Esophagus squamous epithelium (tissue), 4 donors: ENCODE measurements at regions not wholly inside any gene's neighbourhood (a gene's known extent, or its start where the extent isn't known, plus 50 kb on each side); places are given as distances from the start of the nearest gene placed in this dataset.

Experiments used
- CTCF ChIP-seq, 6 experiments: fragments of 450-650 bp in 4 of 6; fragments of 200-600 bp in 2 of 6; sonication (generic) in 2 of 6; IDR thresholded peaks; one replicate each; pipeline ENCODE4 v1.5.1; 2016 to 2019; ENCODE audit warnings: antibody characterized with exemption in 6 of 6, mild to moderate bottlenecking in 4 of 6, moderate library complexity in 4 of 6
- POLR2A ChIP-seq, 4 donors: fragments of 450-650 bp; IDR thresholded peaks; one replicate each; pipeline ENCODE4 v1.6.1; 2017; ENCODE audit warnings: antibody characterized with exemption in 4 of 4, mild to moderate bottlenecking in 4 of 4, moderate library complexity in 3 of 4

- TF ChIP-seq CTCF (IDR thresholded peaks at IDR 0.05) (no peak), POLR2A (IDR thresholded peaks at IDR 0.05) (no peak)
Measured at GRCh38 chr3:193021506-193022010, 103.9 kb upstream of the MB21D2 start.
